Naive thymus-derived CD8-positive, alpha-beta T cell (primary cell): ENCODE measurements at regions not wholly inside any gene's neighbourhood (a gene's known extent, or its start where the extent isn't known, plus 50 kb on each side); places are given as distances from the start of the nearest gene placed in this dataset.

Experiments
- ATAC-seq, 2 donors: fragments of 150-1000 bp; cut with Tn5 transposase in 1 of 2; sonication (Bioruptor Pico), chemical (Tn5 transposase) in 1 of 2; 1 replicate in 1 of 2; 2 replicates in 1 of 2; pipeline ENCODE4 v1.10.0; 2021; ENCODE audit warnings: mild to moderate bottlenecking in 2 of 2, moderate library complexity in 2 of 2
- POLR2A ChIA-PET: fragments of 350-600 bp; sonication (Branson Sonifier 250); formaldehyde crosslinking; loops from one replicate; lab custom pipeline; 2021; ENCODE audit warnings: antibody characterized with exemption; lab: Charles Lee
- DNase-seq, 10 donors: peaks; one replicate each; pipeline versions ENCODE4 v3.0.0 to v3.0.0-alpha.2; 2020 to 2022
- H3K27ac Mint-ChIP-seq, 10 donors: one replicate each; pipeline ENCODE4 v1.8.0; 2020 to 2022; ENCODE audit warnings: mild to moderate bottlenecking in 10 of 10, mixed read lengths in 10 of 10, moderate library complexity in 4 of 10, inconsistent platforms in 1 of 10
- H3K27me3 Mint-ChIP-seq, 5 donors: one replicate each; pipeline ENCODE4 v1.8.0; 2021 to 2022; ENCODE audit warnings: mixed read lengths in 5 of 5
- H3K36me3 Mint-ChIP-seq, 3 donors: one replicate each; pipeline ENCODE4 v1.8.0; 2020 to 2022; ENCODE audit warnings: mixed read lengths in 3 of 3, mild to moderate bottlenecking in 2 of 3, inconsistent platforms in 1 of 3
- H3K4me1 Mint-ChIP-seq, 4 donors: one replicate each; pipeline ENCODE4 v1.8.0; 2021 to 2022; ENCODE audit warnings: mixed read lengths in 4 of 4
- H3K4me3 Mint-ChIP-seq, 10 donors: one replicate each; pipeline ENCODE4 v1.8.0; 2020 to 2022; ENCODE audit warnings: mild to moderate bottlenecking in 10 of 10, mixed read lengths in 10 of 10, moderate library complexity in 6 of 10, inconsistent platforms in 1 of 10
- H3K9me3 Mint-ChIP-seq, 9 donors: one replicate each; pipeline ENCODE4 v1.8.0; 2020 to 2022; ENCODE audit warnings: mixed read lengths in 9 of 9, mild to moderate bottlenecking in 3 of 9, inconsistent platforms in 1 of 9, moderate library complexity in 1 of 9

DNA sequence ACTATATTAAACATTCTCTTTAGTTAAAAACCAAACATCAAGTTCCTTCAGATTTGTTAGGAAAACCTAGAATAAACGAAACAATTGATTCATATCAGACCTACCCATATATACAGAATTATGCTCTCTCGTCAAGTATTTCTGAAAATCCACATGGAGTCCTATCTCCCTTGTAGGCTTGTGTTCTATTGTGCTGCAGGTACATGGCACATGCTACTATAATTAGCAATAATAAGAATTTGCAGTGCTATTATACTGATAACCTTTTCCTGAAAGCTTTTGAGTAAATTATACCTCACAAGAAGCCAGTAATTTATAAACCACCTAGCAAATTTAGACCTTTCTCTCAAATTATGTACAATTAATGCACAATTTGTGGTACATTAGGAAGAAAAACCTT, 158.6 kb upstream of the STK17B start:
- no peak for ATAC-seq
- H3K9me3 Mint-ChIP-seq: no peaks in the 10 kb centered on the region
- POLR2A ChIA-PET: no interaction called here
- peaks cover 0 to 8% (median 0%) of the 10 kb centered on the region in 5 donors for H3K27me3 Mint-ChIP-seq
- no peak overlapping the region for H3K4me3 Mint-ChIP-seq
- H3K4me1 Mint-ChIP-seq: no peaks in the 10 kb centered on the region
- H3K36me3 Mint-ChIP-seq: no peaks in the 10 kb centered on the region
- no peak for DNase-seq
- no peak overlapping the region for H3K27ac Mint-ChIP-seq

DNA sequence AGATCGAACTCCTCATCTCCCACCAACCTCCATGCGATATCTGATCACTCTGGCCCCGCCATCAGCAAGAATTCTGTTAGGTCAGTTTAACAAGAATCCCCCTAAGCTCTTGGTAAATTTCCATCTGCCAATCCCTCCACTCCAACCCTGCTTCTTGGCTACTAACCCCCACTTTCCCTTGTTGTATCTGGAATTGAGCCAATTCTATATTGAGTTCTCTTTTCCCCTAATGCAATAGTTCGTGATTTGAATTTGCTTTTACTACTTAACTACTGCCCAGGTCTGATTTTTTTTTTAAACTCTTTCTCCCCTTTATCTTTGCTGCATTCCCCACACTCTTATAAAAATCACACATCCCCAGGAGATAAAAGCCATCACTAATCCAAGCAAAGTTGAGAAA, 159.3 kb upstream of the STK17B start:
- Mint-ChIP-seq H3K4me1 (no peaks in the 10 kb centered on the region), H3K36me3 (no peaks in the 10 kb centered on the region), H3K27me3 (peaks cover 0 to 8% (median 0%) of the 10 kb centered on the region in 5 donors), H3K4me3 (no peak overlapping the region), H3K27ac (peak overlapping the region in 1 of 10 donors; percentile 4), H3K9me3 (no peaks in the 10 kb centered on the region)
- ATAC-seq (no peak), DNase-seq (no peak)
- POLR2A ChIA-PET: no interaction called here

DNA sequence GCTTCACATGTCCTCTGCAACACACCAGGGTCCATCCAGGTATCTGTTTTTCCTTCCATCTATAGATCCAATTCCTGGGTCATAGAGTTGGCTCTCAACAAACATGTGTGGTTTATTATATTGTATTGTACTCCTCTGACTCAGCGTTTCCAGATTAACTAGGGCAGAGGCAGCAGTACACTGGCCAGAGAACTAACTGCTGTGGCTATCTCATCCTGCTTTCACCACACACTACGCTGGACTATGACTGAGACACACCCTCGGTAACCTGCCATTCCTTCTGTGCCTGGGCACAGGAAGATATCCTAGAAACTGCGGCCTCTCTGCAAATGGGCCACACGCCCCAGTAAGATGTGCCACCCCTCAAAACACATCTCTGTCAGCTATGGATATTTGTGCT, 159.8 kb upstream of the STK17B start:
- Mint-ChIP-seq H3K36me3 (no peaks in the 10 kb centered on the region), H3K27me3 (peaks cover 0 to 8% (median 0%) of the 10 kb centered on the region in 5 donors), H3K4me3 (no peak overlapping the region), H3K4me1 (no peaks in the 10 kb centered on the region), H3K9me3 (no peaks in the 10 kb centered on the region), H3K27ac (no peak overlapping the region)
- DNase-seq (no peak), ATAC-seq (no peak)
- POLR2A ChIA-PET: no interaction called here

DNA sequence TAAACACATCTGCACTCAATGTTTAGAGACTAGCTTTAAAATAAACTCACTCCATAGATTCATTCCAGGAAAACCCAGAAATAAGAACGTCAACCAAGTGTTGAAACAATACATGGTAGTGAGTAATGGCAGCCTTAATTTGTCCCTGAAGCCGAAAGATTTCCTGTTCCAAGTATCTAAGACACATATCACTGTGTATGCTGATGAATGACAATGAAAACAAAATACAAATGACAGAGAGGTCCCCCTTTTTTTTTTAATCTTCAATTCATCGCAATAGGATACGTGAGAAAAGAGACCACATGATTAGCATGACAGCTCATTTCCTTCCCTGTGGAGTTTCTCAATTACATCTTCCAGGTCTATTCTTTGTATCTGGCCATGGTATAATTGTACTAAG, 160.5 kb upstream of the STK17B start:
- H3K4me1 Mint-ChIP-seq: peaks cover 0 to 4% (median under 1%) of the 10 kb centered on the region in 4 donors
- H3K27me3 Mint-ChIP-seq: peaks cover 0 to 7% (median 0%) of the 10 kb centered on the region in 5 donors
- POLR2A ChIA-PET: no interaction called here
- no peaks in the 10 kb centered on the region for H3K9me3 Mint-ChIP-seq
- H3K27ac Mint-ChIP-seq: no peak overlapping the region
- no peaks in the 10 kb centered on the region for H3K36me3 Mint-ChIP-seq
- ATAC-seq: no peak
- H3K4me3 Mint-ChIP-seq: no peak overlapping the region
- DNase-seq: no peak

DNA sequence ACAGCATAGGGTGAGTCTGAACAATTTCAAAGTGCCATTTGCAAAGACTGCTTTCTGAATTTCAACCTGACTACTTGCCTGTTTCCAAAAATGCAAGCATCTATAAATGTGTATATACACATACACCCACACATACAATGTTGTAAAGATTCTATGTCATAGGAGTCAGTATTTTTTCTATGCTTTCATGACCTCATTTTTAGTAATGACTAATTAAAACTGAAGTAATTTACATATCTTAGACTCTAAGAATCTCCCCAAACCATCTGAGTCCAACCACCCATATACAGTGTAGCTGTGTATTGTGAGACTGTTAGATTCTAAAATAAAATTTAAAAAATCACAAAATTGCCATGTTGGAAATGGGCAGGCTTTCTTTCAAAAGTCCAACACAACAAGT, 162.0 kb upstream of the STK17B start:
- Mint-ChIP-seq H3K4me3 (no peak overlapping the region), H3K27ac (no peak overlapping the region), H3K27me3 (peaks cover 0 to 7% (median 0%) of the 10 kb centered on the region in 5 donors), H3K4me1 (peaks cover 0 to 8% (median under 1%) of the 10 kb centered on the region in 4 donors), H3K9me3 (no peaks in the 10 kb centered on the region), H3K36me3 (no peaks in the 10 kb centered on the region)
- ATAC-seq (no peak), DNase-seq (no peak)
- POLR2A ChIA-PET: no interaction called here

DNA sequence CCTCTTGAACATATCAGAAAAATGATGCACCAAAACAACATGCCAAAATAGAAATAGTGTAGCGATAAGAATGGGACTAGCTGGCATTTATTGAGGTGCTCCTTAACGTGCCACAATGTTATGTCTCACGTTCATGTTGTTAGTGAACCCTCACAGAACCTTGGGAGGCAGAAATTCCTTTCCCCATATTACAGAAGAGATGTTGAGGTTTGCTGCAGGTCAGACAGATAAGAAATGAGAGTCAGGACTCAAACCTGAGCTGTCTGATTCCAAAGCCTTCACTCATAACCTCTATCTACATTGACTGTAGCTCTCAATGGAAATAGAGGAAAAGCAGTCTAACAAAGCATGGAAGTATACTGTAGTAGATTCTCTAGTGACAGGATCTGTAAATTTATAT, 163.3 kb upstream of the STK17B start:
- H3K27ac Mint-ChIP-seq: no peak overlapping the region
- ATAC-seq: no peak
- no peaks in the 10 kb centered on the region for H3K9me3 Mint-ChIP-seq
- peaks cover 0 to 8% (median under 1%) of the 10 kb centered on the region in 4 donors for H3K4me1 Mint-ChIP-seq
- peaks cover 0 to 9% (median 0%) of the 10 kb centered on the region in 5 donors for H3K27me3 Mint-ChIP-seq
- H3K4me3 Mint-ChIP-seq: no peak overlapping the region
- no peaks in the 10 kb centered on the region for H3K36me3 Mint-ChIP-seq
- DNase-seq: no peak
- POLR2A ChIA-PET: no interaction called here

DNA sequence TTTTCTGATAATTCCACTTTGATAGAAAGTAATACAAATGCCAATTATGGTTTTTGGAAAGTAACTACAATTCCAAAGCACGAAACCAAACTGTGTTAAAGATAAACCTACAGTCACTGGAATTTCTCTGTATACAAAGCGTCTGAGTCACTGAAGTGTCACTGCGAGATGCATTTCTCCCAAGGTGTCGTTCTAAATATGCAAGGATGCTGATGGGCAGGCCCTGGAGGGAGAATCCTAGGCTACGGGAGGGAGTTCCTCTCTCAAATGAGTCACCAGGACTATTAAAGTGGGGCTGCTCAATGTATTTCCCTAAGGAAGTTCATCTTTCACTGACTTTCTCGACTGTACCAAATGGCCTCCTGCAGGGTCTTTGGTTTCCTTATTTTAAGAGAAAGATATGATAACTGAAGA, 163.8 kb upstream of the STK17B start:
- DNase-seq (no peak), ATAC-seq (no peak)
- Mint-ChIP-seq H3K36me3 (no peaks in the 10 kb centered on the region), H3K27ac (no peak overlapping the region), H3K9me3 (no peaks in the 10 kb centered on the region), H3K4me1 (peaks cover 0 to 8% (median under 1%) of the 10 kb centered on the region in 4 donors), H3K27me3 (peaks cover 0 to 9% (median 0%) of the 10 kb centered on the region in 5 donors), H3K4me3 (no peak overlapping the region)
- POLR2A ChIA-PET: no interaction called here

DNA sequence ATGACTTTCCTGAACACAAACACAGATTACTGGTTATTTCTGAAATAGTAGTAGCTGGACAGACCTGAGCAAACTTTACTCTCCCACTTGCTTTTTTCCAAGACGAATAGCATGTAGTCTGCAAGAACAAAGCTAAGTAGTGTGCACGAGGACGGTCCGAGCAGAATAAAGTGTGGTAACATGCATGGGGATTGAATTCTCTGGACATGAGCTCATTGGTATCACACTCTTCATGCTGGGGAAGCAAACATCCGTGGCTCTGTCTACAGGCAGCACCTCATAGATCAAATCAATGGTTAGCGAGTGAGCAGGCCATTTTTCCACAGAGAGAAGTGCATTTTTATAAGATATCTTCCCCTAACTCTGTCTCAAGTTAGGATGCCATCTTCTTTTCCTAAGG, 164.8 kb upstream of the STK17B start:
- POLR2A ChIA-PET: interaction anchor here (1.6 kb wide), 1 partner anchor 258 kb away, joined by 3 read pairs; no protein-coding TSS in a partner anchor
- DNase-seq (no peak), ATAC-seq (no peak)
- H3K9me3 Mint-ChIP-seq: no peaks in the 10 kb centered on the region
- H3K4me3 Mint-ChIP-seq: no peak overlapping the region
- H3K4me1 Mint-ChIP-seq: peaks cover 0 to 8% (median under 1%) of the 10 kb centered on the region in 4 donors
- no peak overlapping the region for H3K27ac Mint-ChIP-seq
- H3K36me3 Mint-ChIP-seq: no peaks in the 10 kb centered on the region
- peaks cover 0 to 9% (median 0%) of the 10 kb centered on the region in 5 donors for H3K27me3 Mint-ChIP-seq

DNA sequence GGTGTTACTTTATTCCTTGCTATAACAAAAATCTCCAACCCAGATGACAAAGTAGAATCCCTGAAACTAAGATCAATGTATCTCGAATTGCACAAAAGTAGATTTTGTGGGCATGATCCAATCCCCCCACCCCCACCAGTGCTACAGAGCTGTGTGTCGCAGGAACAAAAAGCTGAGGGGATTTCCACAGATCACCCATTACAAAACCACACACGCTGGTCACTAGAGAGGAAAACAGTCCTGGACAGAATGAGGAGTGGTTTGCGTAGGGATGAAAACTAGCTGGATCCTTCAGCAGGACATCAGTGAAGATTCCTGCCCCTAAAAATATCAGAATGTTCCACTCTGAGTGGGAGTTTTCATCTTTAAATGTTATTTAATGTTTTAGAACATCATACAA, 165.3 kb upstream of the STK17B start:
- Mint-ChIP-seq H3K4me1 (peaks cover 0 to 8% (median under 1%) of the 10 kb centered on the region in 4 donors), H3K27me3 (peaks cover 0 to 7% (median 0%) of the 10 kb centered on the region in 5 donors), H3K27ac (peak overlapping the region in 1 of 10 donors; percentile 54), H3K36me3 (no peaks in the 10 kb centered on the region), H3K4me3 (no peak overlapping the region), H3K9me3 (no peaks in the 10 kb centered on the region)
- POLR2A ChIA-PET: interaction anchor here (1.6 kb wide), 1 partner anchor 259 kb away, joined by 3 read pairs; no protein-coding TSS in a partner anchor
- ATAC-seq (peak in 1 of 2 donors; percentile 33), DNase-seq (no peak)

DNA sequence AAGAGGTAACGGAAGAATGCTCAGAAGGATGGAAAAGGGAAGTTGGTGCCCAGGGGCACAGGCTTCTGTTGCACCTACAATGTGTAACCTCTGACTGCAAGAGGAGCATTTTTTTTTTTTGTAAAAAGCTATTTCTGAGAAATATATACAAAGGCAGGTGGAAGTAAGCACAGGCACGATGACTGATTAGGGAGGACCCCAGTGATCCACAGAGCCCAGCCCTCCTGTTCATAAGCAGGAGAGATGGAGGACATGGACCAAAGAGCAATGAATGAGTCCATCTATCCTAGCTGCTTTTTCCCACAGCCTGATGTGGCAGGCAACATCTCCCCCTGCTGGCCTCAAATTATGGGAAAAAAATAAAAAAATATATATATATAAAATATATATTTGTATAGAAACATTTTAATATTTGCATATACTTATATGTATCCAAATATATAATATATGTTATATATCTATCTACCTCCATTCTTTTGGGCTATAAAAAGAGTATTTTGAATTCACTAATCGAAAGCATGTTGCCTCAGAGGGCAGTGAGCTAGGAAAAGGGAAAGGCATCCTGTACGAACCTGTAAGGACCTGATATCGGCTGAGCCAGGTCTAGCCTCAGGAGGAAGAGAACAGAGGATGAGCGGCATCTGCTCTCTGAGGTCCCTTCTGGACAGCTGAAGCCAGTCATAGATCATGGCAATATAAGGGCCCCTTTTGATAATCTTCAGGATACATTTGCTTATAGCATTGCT, 166.0 kb upstream of the STK17B start:
- Mint-ChIP-seq H3K27ac (peak overlapping the region in 1 of 10 donors; percentile 54), H3K4me1 (peaks cover 0 to 8% (median under 1%) of the 10 kb centered on the region in 4 donors), H3K36me3 (no peaks in the 10 kb centered on the region), H3K4me3 (no peak overlapping the region), H3K9me3 (no peaks in the 10 kb centered on the region), H3K27me3 (peaks cover 0 to 3% (median 0%) of the 10 kb centered on the region in 5 donors)
- DNase-seq: peak in 5 of 10 donors; percentile 15 to 33 (median 28)
- peak in 1 of 2 donors; percentile 39 for ATAC-seq
- POLR2A ChIA-PET: interaction anchor here (1.6 kb wide), 1 partner anchor 259 kb away, joined by 3 read pairs; no protein-coding TSS in a partner anchor

DNA sequence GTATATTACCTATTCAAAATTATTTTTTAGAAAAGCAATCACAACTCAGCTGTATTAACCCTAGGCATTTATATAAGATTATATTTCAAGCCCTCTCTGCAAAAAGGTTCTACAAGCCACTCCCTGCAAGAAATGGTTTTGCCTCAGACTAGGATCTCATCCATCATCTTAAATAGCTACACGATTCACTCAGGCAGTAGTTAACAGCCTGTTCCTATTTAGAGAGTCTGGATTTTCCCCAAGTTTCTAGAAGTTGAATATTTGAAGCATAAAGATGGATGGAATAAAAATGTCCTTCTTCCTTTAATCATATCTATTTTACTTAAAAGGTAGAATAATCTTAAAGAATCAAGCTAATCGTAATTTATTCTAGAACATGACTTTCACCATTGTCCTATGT, 167.1 kb upstream of the STK17B start:
- DNase-seq (no peak), ATAC-seq (no peak)
- POLR2A ChIA-PET: no interaction called here
- Mint-ChIP-seq H3K36me3 (no peaks in the 10 kb centered on the region), H3K27ac (no peak overlapping the region), H3K9me3 (no peaks in the 10 kb centered on the region), H3K4me3 (no peak overlapping the region), H3K4me1 (peaks cover 0 to 8% (median under 1%) of the 10 kb centered on the region in 4 donors), H3K27me3 (peaks cover 0 to 2% (median 0%) of the 10 kb centered on the region in 5 donors)

DNA sequence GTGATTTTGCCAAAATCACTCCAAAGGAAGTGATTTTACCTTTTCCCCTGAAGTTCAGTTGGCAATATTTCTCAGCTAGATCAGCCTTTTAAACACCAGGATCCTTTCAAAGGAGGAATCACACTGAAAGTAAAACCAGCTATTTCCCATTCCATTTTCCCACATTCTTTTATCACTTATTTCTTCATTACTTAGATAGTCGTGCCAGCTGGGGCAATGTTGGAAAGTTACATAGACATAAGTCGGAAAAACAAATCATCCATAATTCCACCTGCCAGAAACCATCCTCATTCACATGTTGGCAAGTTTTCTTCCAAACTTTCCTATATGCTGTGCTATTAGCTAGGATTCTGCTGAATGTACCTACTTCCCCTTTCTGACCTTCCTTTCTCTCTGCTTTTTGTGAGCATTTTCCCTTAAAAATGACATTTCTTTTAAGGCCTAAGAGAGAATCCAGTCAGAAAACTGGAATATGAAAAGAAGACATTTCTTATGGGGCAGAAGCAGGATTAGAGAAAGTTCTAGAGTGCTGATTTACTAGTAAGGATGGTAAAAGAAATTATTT, 170.0 kb upstream of the STK17B start:
- Mint-ChIP-seq H3K4me1 (peaks cover 0 to 8% (median under 1%) of the 10 kb centered on the region in 4 donors), H3K36me3 (no peaks in the 10 kb centered on the region), H3K27me3 (peaks cover 0 to 2% (median 0%) of the 10 kb centered on the region in 5 donors), H3K9me3 (no peaks in the 10 kb centered on the region), H3K27ac (no peak overlapping the region), H3K4me3 (no peak overlapping the region)
- no peak for ATAC-seq
- DNase-seq: no peak
- POLR2A ChIA-PET: no interaction called here

DNA sequence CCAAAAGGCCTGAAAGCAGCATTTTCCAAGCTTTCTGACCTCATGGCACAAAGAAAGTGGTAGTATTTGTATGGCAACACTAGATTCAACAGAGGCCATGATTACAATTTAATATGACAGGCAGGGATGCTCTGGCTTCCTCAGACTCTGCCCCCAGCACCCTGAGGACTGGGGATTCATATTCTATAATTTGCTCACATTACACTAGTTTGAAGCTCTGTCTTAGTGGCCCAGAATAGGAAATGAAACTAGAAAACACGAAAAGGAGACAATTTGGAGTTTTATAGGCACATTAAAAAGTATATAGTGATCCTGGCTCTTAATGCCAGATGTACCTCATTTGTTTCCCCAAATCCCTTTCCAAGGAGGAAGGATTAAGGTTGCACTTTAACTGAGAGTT, 173.0 kb upstream of the STK17B start:
- Mint-ChIP-seq H3K27me3 (peaks cover 0 to 1% (median 0%) of the 10 kb centered on the region in 5 donors), H3K4me1 (no peaks in the 10 kb centered on the region), H3K4me3 (no peak overlapping the region), H3K27ac (no peak overlapping the region), H3K9me3 (no peaks in the 10 kb centered on the region), H3K36me3 (no peaks in the 10 kb centered on the region)
- POLR2A ChIA-PET: no interaction called here
- DNase-seq (no peak), ATAC-seq (no peak)
